ENCODE measurements at regions not wholly inside any gene's neighbourhood (a gene's known extent, or its start where the extent isn't known, plus 50 kb on each side); places are given as distances from the start of the nearest gene placed in this dataset. TPM values are rescaled to one million over a fixed set of nuclear protein-coding genes. Genes with fewer than 3 reads are reported as not detected.

DNA sequence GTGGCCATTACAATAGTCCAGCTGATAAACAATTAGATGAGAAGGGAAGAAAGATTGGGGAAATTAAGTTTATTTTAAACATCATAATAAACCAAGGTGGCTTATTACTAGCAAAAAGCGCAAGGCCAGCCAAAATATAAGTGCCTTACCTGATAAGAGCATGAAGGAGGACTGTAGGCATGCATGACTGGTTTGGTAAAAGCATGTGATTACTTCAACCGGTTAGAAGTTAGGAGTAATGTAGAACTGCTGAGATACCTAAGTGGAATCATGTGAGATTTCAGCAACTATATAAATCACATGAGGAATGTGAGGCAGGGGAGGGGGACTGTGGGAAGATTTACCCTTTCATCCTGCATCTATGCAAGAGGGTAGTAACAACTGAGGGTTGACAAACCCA, 59.7 kb upstream of the CCDC196 start:
- H3K23ac ChIP-seq (ENCODE audit: low read length), result no peak overlapping the region
- H3K79me1 ChIP-seq (ENCODE audit: low read length), result no peaks in the 10 kb centered on the region
- no peak overlapping the region for H2BK120ac ChIP-seq (ENCODE audit: low read depth, low read length)
- no peak overlapping the region for H3K18ac ChIP-seq (ENCODE audit: low read length)
- no peak overlapping the region for H3K4me3 ChIP-seq (ENCODE audit: low read length)
- no peak overlapping the region for H3K56ac ChIP-seq (ENCODE audit: low read length)
- H2BK5ac ChIP-seq (ENCODE audit: low read length), result no peak overlapping the region
- no peak for DNase-seq
- no peaks in the 10 kb centered on the region for H3K36me3 ChIP-seq (ENCODE audit: control insufficient read depth, insufficient read depth, low read length)
- H3K27ac ChIP-seq (ENCODE audit: low read depth, low read length), result no peak overlapping the region
- H3K4me2 ChIP-seq (ENCODE audit: low read length), result no peak overlapping the region
- WGBS (ENCODE audit: extremely low coverage, insufficient coverage, low lambda C conversion rate), result no CpG with 5 or more reads among the region's 2 CpGs
- no peak overlapping the region for H3K9ac ChIP-seq (ENCODE audit: low read length)
- H3K79me2 ChIP-seq (ENCODE audit: control insufficient read depth, insufficient read depth, low read length), result no peaks in the 10 kb centered on the region
- H3K27me3 ChIP-seq (ENCODE audit: insufficient read depth, low read length, poor library complexity), result no peaks in the 10 kb centered on the region
- H3K4ac ChIP-seq (ENCODE audit: low read depth, low read length), result no peak overlapping the region
- no peak overlapping the region for H2BK15ac ChIP-seq (replicated peaks; ENCODE audit: low read depth)
- H3K4me1 ChIP-seq (ENCODE audit: control insufficient read depth, low read depth, low read length), result peaks cover 3% of the 10 kb centered on the region
- H4K5ac ChIP-seq (ENCODE audit: low read length), result no peak overlapping the region
- H4K8ac ChIP-seq (ENCODE audit: low read depth, low read length), result no peak overlapping the region
- H2AK5ac ChIP-seq (ENCODE audit: low read length), result no peak overlapping the region

DNA sequence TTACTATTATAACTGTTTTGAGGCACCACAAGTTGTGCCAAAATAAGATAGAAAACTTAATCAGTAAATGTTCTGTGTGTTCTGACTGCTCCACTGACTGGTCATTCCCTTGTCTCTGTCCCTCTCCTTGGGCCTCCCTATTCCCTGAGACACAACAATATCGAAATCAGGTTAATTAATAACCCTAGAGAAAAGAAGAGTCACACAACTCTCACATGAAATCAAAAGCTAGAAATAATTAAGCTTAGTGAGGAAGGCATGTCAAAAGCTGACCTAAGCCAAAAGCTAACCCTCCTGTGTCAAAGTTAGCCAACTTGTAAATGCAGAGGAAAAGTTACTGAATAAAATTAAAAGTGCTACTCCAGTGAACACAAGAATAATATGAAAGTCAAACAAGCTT, 53.8 kb upstream of the CCDC196 start:
- DNase-seq, result no peak
- no peak overlapping the region for H3K4me3 ChIP-seq (ENCODE audit: low read length)
- H4K8ac ChIP-seq (ENCODE audit: low read depth, low read length), result no peak overlapping the region
- H3K56ac ChIP-seq (ENCODE audit: low read length), result no peak overlapping the region
- H4K5ac ChIP-seq (ENCODE audit: low read length), result no peak overlapping the region
- no peak overlapping the region for H3K9ac ChIP-seq (ENCODE audit: low read length)
- H2BK120ac ChIP-seq (ENCODE audit: low read depth, low read length), result no peak overlapping the region
- no CpG with 5 or more reads among the region's 1 CpG for WGBS (ENCODE audit: extremely low coverage, insufficient coverage, low lambda C conversion rate)
- H2BK5ac ChIP-seq (ENCODE audit: low read length), result no peak overlapping the region
- H3K27ac ChIP-seq (ENCODE audit: low read depth, low read length), result no peak overlapping the region
- H3K79me1 ChIP-seq (ENCODE audit: low read length), result no peaks in the 10 kb centered on the region
- H2AK5ac ChIP-seq (ENCODE audit: low read length), result no peak overlapping the region
- no peaks in the 10 kb centered on the region for H3K27me3 ChIP-seq (ENCODE audit: insufficient read depth, low read length, poor library complexity)
- H3K4ac ChIP-seq (ENCODE audit: low read depth, low read length), result no peak overlapping the region
- H3K18ac ChIP-seq (ENCODE audit: low read length), result no peak overlapping the region
- no peak overlapping the region for H3K4me2 ChIP-seq (ENCODE audit: low read length)
- no peaks in the 10 kb centered on the region for H3K79me2 ChIP-seq (ENCODE audit: control insufficient read depth, insufficient read depth, low read length)
- no peak overlapping the region for H2BK15ac ChIP-seq (replicated peaks; ENCODE audit: low read depth)
- H3K4me1 ChIP-seq (ENCODE audit: control insufficient read depth, low read depth, low read length), result no peaks in the 10 kb centered on the region
- H3K36me3 ChIP-seq (ENCODE audit: control insufficient read depth, insufficient read depth, low read length), result no peaks in the 10 kb centered on the region
- no peak overlapping the region for H3K23ac ChIP-seq (ENCODE audit: low read length)

DNA sequence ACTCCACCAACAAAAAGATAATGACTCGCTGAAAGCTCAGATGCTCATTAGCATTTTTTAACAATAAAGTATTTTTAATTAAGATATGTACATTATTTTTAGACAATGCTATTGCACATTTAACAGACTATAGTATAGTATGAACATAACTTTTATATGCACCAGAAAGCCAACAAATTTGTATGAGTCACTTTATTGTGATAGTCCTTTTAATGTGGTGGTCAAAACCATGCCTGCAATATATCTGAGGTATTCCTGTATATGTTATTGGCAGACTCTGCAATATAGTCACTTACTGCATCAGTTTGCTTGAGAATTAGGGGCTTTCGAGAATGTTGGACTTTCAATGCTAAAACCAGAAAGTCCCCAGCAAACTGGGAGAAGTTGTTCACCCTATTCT, 51.7 kb upstream of the CCDC196 start:
- DNase-seq, result no peak
- Histone ChIP-seq H2BK15ac (replicated peaks; ENCODE audit: low read depth) (no peak overlapping the region), H3K79me2 (ENCODE audit: control insufficient read depth, insufficient read depth, low read length) (no peaks in the 10 kb centered on the region), H4K5ac (ENCODE audit: low read length) (no peak overlapping the region), H3K23ac (ENCODE audit: low read length) (no peak overlapping the region), H3K4me3 (ENCODE audit: low read length) (no peak overlapping the region), H3K4ac (ENCODE audit: low read depth, low read length) (no peak overlapping the region), H2AK5ac (ENCODE audit: low read length) (no peak overlapping the region), H3K18ac (ENCODE audit: low read length) (no peak overlapping the region), H3K79me1 (ENCODE audit: low read length) (no peaks in the 10 kb centered on the region), H3K27ac (ENCODE audit: low read depth, low read length) (no peak overlapping the region), H3K56ac (ENCODE audit: low read length) (no peak overlapping the region), H3K36me3 (ENCODE audit: control insufficient read depth, insufficient read depth, low read length) (no peaks in the 10 kb centered on the region), H2BK5ac (ENCODE audit: low read length) (no peak overlapping the region), H3K9ac (ENCODE audit: low read length) (no peak overlapping the region), H3K27me3 (ENCODE audit: insufficient read depth, low read length, poor library complexity) (no peaks in the 10 kb centered on the region), H3K4me1 (ENCODE audit: control insufficient read depth, low read depth, low read length) (no peaks in the 10 kb centered on the region), H3K4me2 (ENCODE audit: low read length) (no peak overlapping the region), H2BK120ac (ENCODE audit: low read depth, low read length) (no peak overlapping the region), H4K8ac (ENCODE audit: low read depth, low read length) (no peak overlapping the region)
- no CpG with 5 or more reads among the region's 2 CpGs for WGBS (ENCODE audit: extremely low coverage, insufficient coverage, low lambda C conversion rate)

DNA sequence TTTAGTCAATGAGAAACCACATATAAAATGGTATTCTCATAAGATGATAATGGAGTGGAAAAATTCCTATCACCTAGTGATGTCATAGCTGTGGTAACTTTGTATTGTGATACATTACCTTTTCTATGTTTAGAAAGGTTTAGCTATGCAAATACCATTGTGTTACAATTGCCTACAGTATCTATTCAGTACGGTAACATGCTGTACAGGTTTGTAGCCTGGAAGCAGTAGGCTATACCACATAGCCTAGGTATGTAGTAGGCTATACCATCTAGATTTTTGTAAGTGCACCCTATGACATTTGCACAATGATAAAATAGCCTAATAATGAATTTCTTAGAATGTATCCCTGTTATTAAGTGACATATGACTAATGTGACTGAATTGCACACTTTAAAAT, 50.5 kb upstream of the CCDC196 start:
- Histone ChIP-seq H3K4me2 (ENCODE audit: low read length) (no peak overlapping the region), H3K4ac (ENCODE audit: low read depth, low read length) (no peak overlapping the region), H3K4me1 (ENCODE audit: control insufficient read depth, low read depth, low read length) (no peaks in the 10 kb centered on the region), H3K4me3 (ENCODE audit: low read length) (no peak overlapping the region), H4K8ac (ENCODE audit: low read depth, low read length) (no peak overlapping the region), H3K9ac (ENCODE audit: low read length) (no peak overlapping the region), H2BK5ac (ENCODE audit: low read length) (no peak overlapping the region), H3K36me3 (ENCODE audit: control insufficient read depth, insufficient read depth, low read length) (no peaks in the 10 kb centered on the region), H3K18ac (ENCODE audit: low read length) (no peak overlapping the region), H2BK15ac (replicated peaks; ENCODE audit: low read depth) (no peak overlapping the region), H3K23ac (ENCODE audit: low read length) (no peak overlapping the region), H3K79me2 (ENCODE audit: control insufficient read depth, insufficient read depth, low read length) (no peaks in the 10 kb centered on the region), H3K56ac (ENCODE audit: low read length) (no peak overlapping the region), H2AK5ac (ENCODE audit: low read length) (no peak overlapping the region), H3K27ac (ENCODE audit: low read depth, low read length) (no peak overlapping the region), H2BK120ac (ENCODE audit: low read depth, low read length) (no peak overlapping the region), H3K79me1 (ENCODE audit: low read length) (no peaks in the 10 kb centered on the region), H4K5ac (ENCODE audit: low read length) (no peak overlapping the region), H3K27me3 (ENCODE audit: insufficient read depth, low read length, poor library complexity) (no peaks in the 10 kb centered on the region)
- no CpG with 5 or more reads among the region's 1 CpG for WGBS (ENCODE audit: extremely low coverage, insufficient coverage, low lambda C conversion rate)
- DNase-seq, result no peak

Small RNA genes lying in the stretch of these regions (small RNA-seq; reads per million reads assigned to genes)
- not detected for gene RF00019 (ENCODE audit: insufficient read depth)

Measured in mesendoderm (in vitro differentiated cells).